GM21825 (cell line): ENCODE measurements at regions not wholly inside any gene's neighbourhood (a gene's known extent, or its start where the extent isn't known, plus 50 kb on each side); places are given as distances from the start of the nearest gene placed in this dataset.

Source experiments
- ATAC-seq: cut with Tn5 transposase; IDR thresholded peaks from one replicate; pipeline ENCODE4 v1.9.1; 2021; ENCODE audit warnings: mild to moderate bottlenecking, moderate library complexity; ENCODE audit not compliant: unreplicated experiment

DNA sequence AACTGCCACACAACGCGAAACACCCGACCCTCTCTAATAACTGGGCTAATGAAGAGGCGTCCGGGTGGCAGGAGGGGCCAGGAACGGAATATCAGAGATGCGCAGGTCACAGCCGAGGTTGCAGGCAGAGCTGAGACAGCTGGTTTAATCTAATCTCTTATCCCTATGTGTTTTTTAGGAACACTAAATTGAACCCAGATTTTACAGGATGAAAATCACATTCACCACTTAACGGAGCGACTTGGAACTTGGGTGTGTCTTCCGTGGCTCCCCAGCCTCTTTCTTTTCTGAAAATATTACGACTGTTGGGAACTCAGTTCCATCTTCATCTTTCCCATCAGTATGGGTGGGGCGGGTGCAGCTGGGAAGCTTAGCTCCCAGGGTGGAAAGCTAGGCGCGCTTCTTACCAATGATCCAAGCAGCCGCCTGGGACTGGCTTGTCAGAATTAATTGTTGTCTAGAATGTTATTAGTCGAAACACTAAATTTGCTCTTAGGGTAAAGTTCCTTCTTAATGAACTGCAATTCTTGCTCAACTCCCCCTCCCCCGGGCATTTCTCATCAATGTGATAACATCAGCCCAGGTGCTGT is 92.5 kb downstream of the IRX2 start:
- no peak for ATAC-seq

DNA sequence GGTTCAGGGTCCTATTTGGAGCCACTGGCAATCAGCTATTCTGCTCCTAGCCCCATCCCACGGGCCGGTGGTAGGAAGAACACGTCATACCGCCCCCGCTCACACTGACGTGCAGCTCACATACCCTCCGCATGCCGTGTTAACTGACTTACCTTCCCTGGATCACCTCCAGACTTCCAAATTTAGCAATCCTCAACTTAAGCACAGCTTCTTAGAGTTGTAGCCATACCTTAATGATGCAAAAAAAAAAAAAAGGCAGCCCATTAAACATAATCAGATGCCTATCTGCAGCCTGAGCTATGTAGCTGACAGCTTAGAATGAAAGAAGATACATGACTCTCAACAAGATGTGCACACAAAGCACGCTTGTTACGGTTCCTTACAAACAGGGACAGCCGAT is 93.0 kb downstream of the IRX2 start:
- ATAC-seq = no peak

- ATAC-seq = no peak
Measured at GRCh38 chr5:2657151-2657550, 94.3 kb downstream of the IRX2 start.

- ATAC-seq = no peak
Measured at GRCh38 chr5:2656206-2656605, 95.3 kb downstream of the IRX2 start.

DNA sequence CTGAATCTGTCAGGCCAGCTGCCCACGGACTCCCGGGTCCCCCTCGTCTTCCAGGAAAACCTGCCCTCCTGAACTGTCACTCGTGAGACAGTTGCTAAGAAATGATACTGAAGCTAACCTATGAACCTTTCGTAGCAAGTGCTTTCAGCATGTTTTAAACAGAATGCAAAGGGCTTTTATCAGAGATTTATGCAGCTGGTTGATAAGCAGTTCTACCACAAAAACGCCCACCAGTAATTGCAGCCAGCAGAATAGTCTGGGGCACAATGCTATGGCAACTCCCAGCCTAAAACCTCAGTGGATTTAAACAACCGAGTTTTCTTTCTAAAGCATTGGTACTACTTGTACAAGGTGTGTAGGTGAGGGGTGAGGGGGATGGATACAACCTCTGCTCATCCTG is 97.5 kb downstream of the IRX2 start:
- no peak for ATAC-seq

DNA sequence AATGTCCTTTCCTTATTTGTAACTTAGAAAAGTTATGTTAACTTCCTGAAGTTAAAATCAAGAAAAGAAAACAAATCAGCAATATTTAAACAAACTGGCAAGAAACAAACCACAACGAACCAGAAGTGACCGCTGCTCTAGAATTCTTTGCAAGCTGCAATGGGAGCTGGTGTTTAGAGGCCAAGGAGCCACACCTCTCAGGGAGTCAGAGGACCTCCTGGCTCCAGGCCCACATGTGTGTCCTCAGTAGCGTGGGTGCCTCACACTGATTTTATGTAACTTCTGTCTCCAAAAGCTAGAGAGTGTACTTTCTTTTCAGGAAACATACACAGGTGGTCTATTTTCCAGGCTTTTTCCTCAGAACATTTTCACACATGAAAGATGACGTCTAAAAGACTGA is 100.4 kb downstream of the IRX2 start:
- no peak for ATAC-seq

GRCh38 chr5:2642684-2643345 is 108.7 kb downstream of the IRX2 start:
- ATAC-seq = no peak

- no peak for ATAC-seq
Measured at GRCh38 chr5:2640717-2641116, 110.8 kb downstream of the IRX2 start.

GRCh38 chr5:2639425-2639824 is 112.1 kb downstream of the IRX2 start:
- ATAC-seq = no peak

GRCh38 chr5:2634399-2635176 is 116.9 kb downstream of the IRX2 start:
- ATAC-seq = no peak

DNA sequence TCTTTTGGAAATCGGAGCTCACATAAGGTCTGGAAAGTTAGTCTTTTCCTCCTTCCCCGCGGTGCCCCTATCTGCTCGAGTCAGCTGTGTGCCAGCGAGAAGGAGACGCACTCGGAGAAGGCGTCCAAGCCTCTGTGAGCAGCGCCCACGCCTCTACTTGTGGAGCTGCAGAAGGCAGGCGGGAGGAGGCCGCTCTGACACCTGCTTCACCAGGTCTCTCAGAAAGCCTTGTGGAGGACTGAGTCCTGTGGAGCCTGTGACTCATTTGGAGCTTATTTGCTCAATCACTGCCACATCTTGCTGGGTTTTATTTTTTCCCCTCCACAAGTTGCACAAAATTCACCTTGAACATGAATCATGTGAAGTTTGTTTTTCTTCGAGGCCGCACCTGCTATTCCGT is 117.5 kb downstream of the IRX2 start:
- no peak for ATAC-seq

GRCh38 chr5:2631758-2632157 is 119.7 kb downstream of the IRX2 start:
- no peak for ATAC-seq

GRCh38 chr5:2629045-2629444 is 122.4 kb downstream of the IRX2 start:
- no peak for ATAC-seq

GRCh38 chr5:2627867-2628266 is 123.6 kb downstream of the IRX2 start:
- no peak for ATAC-seq

GRCh38 chr5:2626572-2626971 is 124.9 kb downstream of the IRX2 start:
- no peak for ATAC-seq

- ATAC-seq = no peak
Measured at GRCh38 chr5:2622866-2623265, 128.6 kb downstream of the IRX2 start.

DNA sequence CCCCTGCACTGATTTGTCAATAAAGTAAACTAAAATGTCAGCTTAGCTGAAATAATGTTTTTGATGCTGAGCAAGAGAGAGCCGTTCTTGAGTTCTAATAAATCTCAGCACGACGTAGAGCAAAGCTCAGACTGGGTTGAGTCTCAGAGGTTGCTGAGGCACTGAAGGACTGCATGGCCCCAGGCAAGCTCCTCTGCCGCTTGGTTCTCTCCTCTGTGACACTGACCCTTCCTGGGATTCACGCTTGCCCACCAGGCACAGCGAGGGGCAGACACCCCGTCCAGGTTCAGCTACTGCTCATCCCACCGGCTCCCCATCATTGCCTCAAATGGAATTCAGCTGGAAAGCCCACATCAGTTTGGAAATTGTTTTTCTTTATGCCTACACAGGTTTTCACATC is 129.8 kb downstream of the IRX2 start:
- no peak for ATAC-seq

- no peak for ATAC-seq
Measured at GRCh38 chr5:2619216-2619615, 132.3 kb downstream of the IRX2 start.

DNA sequence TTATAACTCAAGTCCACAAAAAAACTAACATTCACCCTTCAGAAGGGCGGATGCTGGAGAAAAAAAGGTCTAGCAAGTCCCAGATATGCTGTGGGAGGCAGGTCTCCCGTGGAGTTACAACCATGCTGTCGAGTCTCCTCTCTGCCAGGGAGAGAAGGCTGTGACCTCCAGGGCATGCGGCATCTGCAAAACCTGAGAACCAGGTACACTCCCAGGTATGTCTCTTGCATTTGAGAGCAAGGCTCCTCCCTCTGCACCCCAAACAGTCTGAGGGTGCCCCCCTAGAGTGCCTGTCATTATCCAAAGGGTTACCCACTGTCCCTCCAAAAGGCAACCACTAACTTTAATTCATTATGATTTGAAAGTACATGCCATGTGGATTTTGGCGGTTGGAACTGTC is 134.0 kb downstream of the IRX2 start:
- ATAC-seq = no peak

GRCh38 chr5:2615917-2616316 is 135.6 kb downstream of the IRX2 start:
- ATAC-seq = no peak

DNA sequence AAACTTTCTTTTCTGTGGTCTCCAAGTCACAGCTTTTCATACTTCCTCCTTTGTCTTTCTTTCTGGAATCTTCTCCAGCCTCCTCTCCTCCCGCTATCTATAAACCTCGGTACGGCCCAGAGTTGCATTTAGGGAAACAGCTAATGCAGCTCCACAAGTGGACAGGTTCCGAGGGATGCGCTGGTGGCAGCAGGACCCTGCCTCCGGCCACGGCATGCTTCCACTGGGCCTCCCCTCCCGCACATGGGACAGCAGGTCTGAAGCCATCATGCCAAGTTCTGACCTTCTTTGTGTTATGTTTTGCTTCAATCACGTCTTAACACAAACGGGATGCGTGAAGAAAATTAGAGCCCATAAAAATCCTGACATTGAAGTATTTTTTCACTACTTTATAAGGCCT is 136.9 kb downstream of the IRX2 start:
- no peak for ATAC-seq

DNA sequence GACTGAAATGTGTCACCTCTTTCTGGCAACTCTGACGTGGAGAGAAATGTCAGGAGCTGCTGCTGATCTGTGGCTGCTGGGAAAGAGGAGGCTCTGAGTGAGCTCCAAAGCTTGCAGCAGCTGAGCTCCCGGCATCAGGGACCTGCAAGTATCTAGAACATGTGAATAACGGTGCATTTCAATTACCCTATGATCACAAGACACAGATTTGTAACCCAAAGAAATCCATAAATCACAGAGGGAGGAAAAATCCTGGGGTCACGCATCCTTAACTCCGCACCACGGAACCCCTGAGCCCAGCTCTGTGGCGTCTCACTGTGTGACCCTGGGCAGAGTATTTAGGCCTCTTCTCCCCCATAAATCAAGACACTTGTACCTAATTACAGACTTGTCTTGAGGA is 139.8 kb downstream of the IRX2 start:
- no peak for ATAC-seq
